ENCODE measurements at regions not wholly inside any gene's neighbourhood (a gene's known extent, or its start where the extent isn't known, plus 50 kb on each side); places are given as distances from the start of the nearest gene placed in this dataset.
A peak's percentile ranks its signal among the peaks of the same experiment; 100 is the strongest.

DNA sequence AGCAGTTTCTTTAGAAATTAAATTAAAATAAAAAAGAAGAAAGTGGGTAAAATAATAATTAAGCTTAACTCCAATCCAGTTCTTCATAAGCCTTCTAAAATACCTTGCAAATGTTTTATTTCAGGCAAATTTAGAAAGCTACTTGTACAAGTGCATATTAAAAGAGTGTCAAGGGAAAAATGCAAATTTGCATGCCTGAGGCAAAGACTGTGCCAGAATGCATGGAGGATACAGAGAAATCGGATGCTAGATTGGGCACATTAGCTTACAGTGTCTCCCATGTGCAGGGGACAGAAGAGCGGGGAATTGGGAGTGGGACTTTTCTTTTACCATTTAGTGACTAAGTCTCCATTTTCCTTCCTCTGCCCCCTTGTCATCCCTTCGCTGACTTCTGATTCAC lies 173.0 kb upstream of the NWD2 start:
- no peak for DNase-seq (ENCODE audit: low spot score)

DNA sequence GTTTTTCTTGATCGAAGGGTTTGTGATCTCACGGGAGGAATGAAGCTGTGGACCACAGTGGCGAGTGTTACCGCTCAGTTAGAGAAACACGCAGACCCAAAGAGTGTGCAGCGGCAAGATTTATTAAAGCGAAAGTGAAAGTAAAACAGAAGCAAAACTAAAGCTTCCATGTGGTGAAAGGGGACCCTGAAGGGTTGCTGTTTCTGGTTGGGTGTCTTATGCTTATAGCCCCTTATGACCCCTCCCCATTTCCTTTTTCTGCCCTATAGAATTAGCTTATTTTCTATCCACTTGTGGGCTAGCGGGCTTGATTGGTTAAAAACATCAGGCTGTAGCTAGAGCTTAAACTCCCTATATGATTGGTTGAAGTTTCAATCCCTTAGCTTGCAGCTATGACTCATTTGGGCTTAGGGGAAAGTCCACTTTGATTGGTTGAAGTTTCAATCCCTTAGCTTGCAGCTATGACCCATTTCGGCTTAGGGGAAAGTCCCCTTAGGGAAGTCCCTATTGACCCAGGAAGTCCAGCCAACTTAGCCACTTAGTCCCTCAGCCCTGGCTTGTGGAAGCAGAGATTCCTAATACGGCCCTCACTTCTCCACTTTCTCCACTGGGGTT lies 171.2 kb upstream of the NWD2 start:
- peak; percentile 71 for DNase-seq (ENCODE audit: low spot score)

DNA sequence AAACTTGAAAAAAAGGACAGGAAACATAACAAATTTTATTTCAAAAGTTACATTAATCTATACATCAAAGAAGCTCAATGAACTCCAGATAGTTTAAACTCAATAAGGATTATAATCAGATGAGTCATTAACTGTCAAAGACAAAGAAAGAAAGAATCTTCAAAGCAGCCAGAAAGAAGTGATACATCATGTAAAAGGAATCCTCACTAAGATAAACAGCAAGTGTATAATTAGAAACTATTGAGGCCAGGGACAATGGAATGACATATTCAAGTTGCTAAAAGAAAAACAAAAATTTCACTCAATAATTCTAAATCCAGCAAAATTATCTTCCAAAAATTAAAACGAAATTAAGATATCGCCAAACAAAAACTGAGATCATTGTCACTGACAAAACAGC lies 161.6 kb upstream of the NWD2 start:
- no peak for DNase-seq (ENCODE audit: low spot score)

DNA sequence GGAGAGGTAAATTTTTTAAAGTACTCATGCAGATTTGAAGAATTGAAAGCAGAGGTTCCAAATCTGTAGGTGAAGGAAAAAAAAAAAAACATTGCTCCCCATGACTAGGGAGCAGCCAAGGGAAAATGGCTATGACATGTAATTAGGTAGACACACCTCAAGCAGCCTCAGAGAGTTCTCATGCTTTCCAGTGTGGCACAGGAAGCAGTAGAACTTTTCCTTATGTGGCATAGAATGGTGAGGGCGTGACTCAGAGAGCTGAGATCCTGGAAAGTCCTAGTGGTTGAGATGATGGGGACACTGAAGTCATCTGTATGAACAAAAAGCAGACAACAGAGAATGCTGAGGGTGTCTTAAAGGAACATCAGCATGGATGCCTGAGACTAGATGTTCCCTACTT lies 148.6 kb upstream of the NWD2 start:
- DNase-seq (ENCODE audit: low spot score): no peak

DNA sequence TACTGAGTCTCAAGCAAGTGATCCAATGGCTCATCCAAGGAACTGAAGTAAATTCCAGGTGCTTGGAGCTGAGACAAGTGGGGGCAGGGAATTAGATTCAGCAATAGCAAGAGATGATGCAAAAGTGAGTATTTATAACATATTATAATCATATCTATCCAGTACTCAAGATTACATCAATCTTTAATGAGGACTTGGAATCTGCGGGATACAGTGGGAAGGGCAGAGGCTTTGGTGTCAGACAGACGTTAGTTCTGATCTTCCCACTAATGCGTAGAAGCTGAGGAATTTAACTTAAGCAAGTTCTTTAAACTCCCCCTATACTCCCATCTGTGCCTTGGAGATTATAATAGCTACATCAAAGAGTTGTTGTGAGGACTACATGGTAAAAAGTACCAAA lies 143.4 kb upstream of the NWD2 start:
- no peak for DNase-seq (ENCODE audit: low spot score)

DNA sequence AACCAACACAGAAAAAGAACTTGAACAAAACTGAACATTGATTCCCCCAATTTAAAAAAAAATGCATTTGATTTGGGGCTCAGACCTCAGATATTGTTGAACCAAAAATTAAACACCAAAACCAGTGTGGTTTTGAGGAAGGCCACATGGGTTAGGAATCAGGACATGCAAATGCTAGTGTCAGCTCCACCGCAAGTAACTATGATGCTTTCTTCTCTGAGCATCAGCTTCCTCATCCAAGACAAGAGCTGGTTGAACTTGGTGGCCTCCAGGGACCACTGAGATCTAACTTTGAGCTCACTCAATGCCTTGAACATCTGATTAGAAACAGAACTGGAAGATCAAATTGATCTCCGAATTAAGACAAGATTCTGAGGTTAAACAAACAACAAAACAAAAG lies 142.9 kb upstream of the NWD2 start:
- no peak for DNase-seq (ENCODE audit: low spot score)

DNA sequence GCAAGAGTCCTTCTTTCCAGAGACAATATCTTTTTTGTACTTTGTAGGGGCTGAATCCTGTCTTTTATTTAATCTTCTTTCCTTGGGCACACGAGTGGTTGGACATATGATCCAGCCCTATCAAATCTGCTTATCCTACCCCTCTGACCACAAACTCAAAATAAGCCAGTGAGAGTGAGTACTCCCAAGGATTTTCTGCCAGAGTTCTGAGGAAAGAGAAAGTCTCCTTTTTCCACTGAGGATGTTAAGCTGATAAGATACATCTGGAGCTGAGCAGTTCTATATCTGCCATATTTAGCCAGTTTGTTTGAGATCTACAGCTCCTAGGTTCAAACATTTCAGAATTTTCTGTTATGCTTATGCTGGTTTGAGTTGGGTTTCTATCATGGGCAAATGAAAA lies 134.8 kb upstream of the NWD2 start:
- DNase-seq (ENCODE audit: low spot score): no peak

DNA sequence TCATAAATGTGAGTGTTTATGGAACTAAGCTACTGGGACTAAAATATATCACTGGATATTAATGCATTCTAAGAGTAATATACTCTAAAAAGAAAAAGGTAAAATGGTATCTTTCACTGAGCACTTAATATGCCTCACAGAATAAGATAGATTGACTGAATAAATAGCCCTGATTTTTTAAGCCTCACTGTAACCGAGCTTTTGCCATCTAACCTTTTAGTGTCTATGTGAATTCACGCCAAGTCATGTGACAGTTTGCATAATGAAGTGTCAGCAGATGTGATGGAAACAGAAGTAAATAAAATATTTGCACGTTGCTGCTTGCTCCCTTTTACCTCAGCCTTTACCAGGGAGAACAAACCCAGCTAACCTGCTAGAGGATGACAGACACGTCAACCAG lies 119.7 kb upstream of the NWD2 start:
- no peak for DNase-seq (ENCODE audit: low spot score)

DNA sequence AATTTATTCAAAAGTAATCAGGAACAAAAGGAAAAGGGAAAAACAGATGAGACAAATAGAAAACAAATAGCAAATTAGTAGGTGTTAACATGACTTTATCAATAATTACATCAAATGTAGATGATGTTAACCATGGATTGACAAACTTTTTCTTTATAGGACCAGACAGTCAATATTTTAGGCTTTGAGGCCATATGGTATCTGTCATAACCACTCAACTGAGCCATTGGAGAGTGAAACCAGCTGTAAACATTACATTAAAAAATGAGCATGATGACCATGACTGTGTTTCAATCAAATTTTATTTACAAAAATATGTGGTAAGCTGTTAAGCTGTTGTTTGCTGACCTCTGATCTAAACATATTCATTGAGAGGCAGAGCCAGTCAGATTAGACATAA lies 118.5 kb upstream of the NWD2 start:
- no peak for DNase-seq (ENCODE audit: low spot score)

DNA sequence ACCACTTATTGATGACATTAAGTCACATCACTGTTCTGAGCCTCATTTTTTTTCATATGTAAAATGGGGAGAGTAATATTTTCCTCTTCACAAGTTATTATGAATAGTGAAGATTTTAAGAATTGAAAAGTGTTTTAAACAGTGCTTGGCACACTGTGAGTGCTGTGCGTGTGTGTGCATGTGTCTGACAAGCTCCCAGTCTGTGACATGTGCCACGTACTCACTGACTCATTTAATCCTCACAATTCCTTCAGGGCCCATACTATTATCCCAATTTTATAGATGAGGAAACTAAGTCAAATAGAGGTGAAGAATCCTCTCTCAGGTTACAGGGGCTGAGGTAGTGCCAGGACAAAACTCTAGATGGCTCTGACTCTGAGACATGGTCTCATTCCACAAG lies 114.1 kb upstream of the NWD2 start:
- DNase-seq (ENCODE audit: low spot score): no peak

DNA sequence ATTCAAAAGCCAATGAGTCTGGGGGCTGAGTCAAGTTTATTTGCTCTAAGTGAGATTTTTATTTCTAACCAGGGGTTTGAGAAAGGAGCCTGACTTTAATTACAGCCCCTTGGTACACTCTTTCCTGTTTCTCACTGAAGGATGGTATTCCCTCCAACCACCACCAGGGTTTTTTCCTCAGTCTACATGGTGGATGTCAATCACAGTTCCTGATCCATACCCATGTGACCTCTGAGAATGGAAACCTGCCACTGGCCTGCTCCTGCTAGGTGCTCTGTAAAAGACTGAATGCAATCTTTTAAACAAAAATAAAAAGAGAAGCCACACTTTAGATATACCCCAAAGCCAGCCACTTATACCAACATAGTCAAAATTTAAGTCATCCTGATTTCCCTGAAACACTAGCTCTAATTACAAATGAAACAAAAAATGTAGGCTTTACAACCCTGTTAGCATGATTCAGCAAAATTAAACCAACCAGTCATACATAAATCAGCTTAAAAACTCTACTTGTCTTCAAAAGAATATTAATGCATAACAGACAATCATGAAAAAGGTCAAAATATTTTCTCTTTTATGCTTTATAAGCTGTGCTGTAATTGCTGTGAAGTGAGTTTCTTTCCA lies 112.1 kb upstream of the NWD2 start:
- DNase-seq (ENCODE audit: low spot score): no peak

DNA sequence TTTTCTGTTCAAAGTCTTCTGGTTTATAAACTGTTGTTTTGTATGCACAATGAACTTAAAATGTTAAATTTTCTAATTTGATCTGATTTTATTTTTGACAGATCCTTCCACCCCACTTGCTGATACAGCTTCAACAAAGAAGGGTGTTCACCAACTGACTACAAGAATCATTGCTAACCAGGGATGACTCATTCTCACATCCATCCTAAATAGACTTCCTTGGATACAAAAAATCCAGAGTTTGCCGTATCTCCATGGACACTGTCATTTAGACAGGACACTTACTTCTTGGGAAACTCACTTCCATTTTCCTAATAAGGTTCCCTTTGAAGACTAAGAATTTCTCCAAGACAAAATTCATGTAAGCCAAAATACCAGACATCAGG lies 111.6 kb upstream of the NWD2 start:
- DNase-seq (ENCODE audit: low spot score): no peak

DNA sequence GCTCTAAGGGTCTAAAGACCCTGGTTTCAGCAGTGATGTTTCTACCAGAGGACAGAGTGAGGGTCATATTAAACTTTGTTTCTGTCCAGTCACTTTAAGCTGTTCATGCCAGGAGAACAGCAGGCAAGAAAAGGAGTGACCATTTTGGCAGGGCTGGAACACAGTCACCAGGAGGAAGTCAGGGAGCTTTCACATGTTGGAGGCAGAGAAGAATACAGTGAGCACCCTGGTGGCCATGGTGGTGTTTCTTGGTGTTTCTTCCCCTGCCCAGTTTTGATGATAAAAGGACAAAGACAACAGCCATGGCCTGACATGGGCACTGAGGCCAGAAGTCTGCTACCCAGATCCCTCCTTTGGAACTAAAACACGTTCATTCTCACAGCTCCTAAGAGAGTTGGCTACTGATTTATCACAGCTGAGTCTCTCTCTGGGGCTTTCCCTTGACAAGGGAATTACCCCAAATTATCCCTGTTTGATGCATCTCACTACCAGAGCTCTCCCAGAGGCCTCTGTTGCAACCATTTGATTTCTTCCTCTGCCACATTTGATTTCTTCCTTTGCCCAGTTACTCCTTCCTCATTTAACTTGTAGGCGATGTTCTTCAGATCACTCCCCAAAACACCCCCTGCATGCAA lies 106.4 kb upstream of the NWD2 start:
- DNase-seq (ENCODE audit: low spot score): no peak

DNA sequence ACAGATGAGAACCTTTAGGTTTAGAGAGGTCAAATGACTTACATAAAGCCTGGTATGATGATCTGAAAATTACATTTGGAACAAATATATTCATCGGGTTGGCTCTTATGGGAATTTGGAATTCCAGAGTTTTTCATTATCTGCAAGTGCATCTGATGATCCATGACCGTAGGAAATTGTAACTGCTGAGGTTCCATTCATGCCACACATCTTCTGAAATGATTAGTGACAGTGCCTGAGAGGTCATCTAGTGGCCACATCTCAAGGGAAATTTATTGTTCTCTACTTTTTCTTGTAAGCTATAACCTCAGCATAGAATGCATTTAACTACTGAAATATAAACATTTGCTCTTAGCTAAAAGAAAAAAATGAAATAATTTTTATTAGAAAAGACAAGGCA lies 105.8 kb upstream of the NWD2 start:
- DNase-seq (ENCODE audit: low spot score): no peak

DNA sequence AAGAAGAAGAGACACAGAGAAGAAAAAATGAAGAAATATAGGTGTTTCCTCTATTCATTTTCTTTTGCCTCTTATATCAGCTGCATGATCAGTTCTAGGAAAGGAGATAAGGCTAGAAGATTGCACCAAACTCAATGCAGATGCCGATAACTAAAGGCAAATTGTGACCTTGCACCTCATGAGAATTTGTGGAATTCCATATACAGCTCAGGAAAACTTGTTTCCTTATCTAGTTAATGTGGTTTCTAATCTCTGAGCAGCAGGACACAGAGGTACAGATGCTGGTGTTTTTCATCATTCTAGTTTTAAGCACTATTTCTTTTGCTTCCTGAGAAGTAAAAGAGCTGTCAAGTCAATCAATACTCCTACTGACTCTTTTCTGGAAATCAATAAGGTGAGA lies 104.6 kb upstream of the NWD2 start:
- no peak for DNase-seq (ENCODE audit: low spot score)

DNA sequence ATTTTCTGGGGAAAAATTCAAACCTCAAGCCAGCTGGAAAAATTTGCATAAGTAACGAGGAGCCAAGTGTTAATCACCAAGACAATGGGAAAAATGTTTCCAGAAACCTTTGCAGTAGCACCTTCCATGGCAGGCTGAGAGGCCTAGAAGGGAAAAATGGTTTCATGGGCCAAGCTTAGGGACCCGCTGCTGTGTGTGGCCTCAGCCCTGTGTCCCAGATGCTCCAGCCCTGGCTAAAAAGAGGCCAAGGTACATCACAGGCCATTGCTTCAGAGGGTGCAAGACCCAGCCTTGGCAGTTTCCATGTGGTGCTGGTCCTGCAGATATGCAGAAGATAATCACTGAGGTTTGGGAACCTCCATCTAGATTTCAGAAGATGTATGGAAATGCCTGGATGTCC lies 98.3 kb upstream of the NWD2 start:
- DNase-seq (ENCODE audit: low spot score): no peak

DNA sequence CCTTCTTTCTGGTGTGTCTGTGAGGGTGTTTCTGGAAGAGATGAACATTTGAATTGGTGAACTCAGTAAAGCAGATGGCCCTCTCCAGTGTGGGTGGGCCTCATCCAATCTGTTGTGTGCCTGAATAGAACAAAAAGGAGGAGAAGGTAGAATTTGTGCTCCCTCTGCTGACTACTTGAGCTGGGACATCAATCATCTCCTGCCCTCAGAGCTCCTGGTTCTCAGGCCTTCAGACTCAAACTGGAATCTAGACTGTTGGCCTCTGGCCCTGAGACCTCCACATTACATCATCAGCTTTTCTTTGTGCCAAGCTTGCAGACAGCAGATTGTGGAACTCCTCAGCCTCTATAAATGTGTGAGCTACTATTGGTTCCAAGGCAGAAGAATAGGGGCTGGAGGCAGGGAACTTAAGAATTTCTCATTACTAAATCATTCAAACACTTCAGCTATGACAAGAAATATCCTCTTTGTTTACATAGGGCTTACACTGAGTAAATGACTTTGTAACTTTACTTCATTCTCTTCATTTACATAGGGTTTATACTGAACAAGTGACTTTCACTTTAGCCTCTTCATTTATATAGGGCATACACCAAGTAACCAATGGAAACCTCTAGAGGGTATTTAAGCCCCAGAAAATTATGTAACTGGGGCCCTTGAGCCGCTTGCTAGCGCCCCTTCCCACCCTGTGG lies 86.9 kb upstream of the NWD2 start:
- no peak for DNase-seq (ENCODE audit: low spot score)

DNA sequence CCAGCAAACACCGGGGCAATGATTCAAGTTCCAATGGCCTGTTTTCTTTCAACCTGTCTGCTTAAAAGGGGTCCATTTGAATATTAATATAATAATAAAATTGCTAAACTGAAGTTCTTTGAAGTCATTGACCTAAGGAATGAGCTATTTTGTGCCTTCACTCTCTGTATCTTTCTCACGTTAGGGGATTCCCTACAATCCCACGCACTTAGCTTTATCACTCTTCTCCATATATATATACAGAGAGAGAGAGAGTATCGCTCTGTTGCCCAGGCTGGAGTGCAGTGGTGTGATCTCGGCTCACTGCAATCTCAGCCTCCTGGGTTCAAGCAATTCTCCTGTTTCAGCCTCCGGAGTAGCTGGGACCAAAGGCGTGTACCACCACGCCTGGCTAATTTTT lies 83.9 kb upstream of the NWD2 start:
- DNase-seq (ENCODE audit: low spot score): no peak

DNA sequence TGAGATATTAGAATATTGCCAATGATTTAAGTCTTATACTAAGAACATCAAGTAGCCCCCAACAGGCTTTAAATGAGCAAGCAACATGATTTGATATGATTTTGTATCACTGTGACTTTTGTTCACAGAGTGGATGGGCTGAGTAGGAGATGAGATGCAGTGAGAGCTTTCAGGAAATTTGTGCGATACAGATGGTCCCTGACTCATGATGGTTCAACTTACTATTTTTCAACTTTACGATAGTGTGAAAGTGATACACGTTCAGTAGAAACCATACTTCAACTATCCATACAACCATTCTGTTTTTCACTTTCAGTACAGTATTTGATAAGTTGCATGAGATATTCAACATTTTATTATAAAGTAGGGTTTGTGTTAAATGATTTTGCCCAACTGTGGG lies 78.7 kb upstream of the NWD2 start:
- DNase-seq (ENCODE audit: low spot score): no peak

DNA sequence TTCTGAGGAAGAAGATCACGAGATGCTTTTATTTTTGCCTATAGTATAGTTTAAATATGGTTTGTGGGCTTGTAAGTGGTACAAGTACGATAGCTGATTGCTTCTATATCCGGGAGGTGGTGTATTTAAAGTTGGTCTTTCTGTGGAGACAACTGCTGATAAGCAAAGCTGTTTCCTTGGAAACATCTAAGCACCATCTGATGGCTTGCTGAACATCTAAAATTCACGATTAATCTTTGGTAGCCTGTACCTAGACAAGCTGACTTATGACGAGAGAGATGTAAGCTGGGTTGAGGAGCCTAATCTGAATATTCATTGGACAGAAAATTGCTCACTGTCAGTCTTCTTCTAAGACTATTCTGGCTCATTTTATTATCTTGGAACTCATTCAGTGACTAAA lies 74.6 kb upstream of the NWD2 start:
- DNase-seq (ENCODE audit: low spot score): no peak

DNA sequence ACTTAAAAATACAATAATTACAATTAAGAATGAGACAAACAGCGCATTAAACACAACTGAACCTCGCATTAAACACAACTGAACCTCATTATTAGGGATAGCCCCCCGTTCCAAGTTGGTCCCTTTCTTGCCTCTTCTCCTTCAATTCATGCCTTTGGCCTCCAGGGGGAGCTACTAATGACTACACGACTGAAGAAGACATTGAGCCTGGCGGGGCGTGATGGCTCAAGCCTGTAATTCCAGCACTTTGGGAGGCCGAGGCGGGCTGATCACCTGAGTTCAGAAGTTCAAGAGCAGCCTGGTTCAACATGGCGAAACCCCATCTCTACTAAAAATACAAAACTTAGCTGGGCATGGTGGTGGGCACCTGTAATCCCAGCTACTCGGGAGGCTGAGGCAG lies 56.4 kb upstream of the NWD2 start:
- DNase-seq (ENCODE audit: low spot score): no peak
